Muscle of leg (tissue), 3 donors: ENCODE measurements at regions not wholly inside any gene's neighbourhood (a gene's known extent, or its start where the extent isn't known, plus 50 kb on each side); places are given as distances from the start of the nearest gene placed in this dataset.
"Not testable (repeated sequence)": the region's sequence is repeated elsewhere in the genome, so short reads cannot be mapped to it uniquely, and the experiment has no call there.

Experiments
- DNase-seq: peaks from one replicate; pipeline ENCODE4 v3.0.0; 2013
- H3K27ac ChIP-seq: one replicate; pipeline ENCODE4 v1.5.1; 2013; ENCODE audit warnings: mild to moderate bottlenecking, low read length, control low read depth
- H3K27me3 ChIP-seq: one replicate; pipeline ENCODE4 v1.6.1; 2013; ENCODE audit warnings: low read length; ENCODE audit not compliant: control insufficient read depth, insufficient read depth
- H3K36me3 ChIP-seq: one replicate; pipeline ENCODE4 v1.6.1; 2013; ENCODE audit warnings: low read length; ENCODE audit not compliant: control insufficient read depth, insufficient read depth
- H3K4me1 ChIP-seq: one replicate; pipeline ENCODE4 v1.6.1; 2013; ENCODE audit warnings: low read length; ENCODE audit not compliant: control insufficient read depth, insufficient read depth
- H3K4me3 ChIP-seq: one replicate; pipeline ENCODE4 v1.5.1; 2013; ENCODE audit warnings: low read length, control low read depth
- H3K9me3 ChIP-seq: replicated peaks from 2 replicates; pipeline ENCODE4 v1.6.1; 2013; ENCODE audit warnings: low read depth, low read length; ENCODE audit not compliant: control insufficient read depth
- WGBS: methylation state at CpG from one replicate; pipeline ENCODE4 v1.1.5; 2013; ENCODE audit warnings: missing lambda C conversion rate; ENCODE audit not compliant: insufficient coverage; 5-methylcytosine and 5-hydroxymethylcytosine counted together

GRCh38 chr13:111625526-111626315 lies 305.3 kb downstream of the TEX29 start:
- DNase-seq, result no peak
- no peak overlapping the region for H3K27ac ChIP-seq
- H3K36me3 ChIP-seq, result no peaks in the 10 kb centered on the region
- H3K27me3 ChIP-seq, result peaks cover 25% of the 10 kb centered on the region
- WGBS, result 66% methylated on average over 5 of the region's 13 CpGs
- no peaks in the 10 kb centered on the region for H3K4me1 ChIP-seq
- no peak overlapping the region for H3K4me3 ChIP-seq
- no peaks in the 10 kb centered on the region for H3K9me3 ChIP-seq

DNA sequence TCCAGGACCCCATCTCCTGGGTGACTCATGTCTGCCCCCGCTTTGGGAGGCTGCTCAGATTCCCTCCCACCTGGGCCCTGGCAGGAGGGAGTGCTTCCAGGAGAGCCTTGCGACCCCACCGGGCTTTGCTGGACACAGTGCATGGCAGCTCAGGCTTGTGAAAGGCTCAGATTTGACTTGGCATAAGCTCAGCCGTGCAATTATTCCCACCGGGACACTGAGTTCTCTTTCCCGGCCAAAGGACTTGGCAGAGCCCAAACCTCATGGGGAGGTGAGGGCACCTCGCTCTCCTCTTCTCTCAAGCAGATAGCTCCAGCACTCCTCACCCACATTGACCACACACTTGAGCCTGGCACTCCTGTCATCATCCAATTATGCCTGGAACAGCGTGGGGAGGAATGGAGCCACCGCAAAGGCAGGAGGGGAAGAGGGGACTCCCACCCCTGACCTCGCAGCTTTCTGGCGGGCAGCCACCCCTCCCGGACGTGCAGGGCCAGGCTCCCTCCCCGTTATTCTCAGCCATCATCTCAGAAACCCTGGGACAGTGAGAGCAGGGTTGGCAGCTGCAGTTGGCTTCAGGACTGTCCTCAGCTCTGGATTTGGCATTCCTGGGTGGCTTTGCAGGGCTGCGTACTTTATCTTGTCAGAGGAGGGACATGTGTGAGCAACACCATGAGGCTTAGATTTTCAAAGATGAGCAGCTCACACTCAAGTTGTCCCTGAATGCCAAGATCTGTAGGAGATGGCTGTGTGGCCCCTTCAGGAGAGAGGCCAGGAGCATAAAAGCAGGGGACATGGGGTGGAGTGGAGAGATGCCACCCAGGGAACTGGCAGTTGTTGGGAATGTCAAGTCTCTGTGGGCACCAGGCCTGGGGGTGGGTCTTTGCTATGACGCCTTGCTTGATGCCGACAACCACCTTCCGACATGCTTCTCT lies 306.2 kb downstream of the TEX29 start:
- no peak for DNase-seq
- H3K36me3 ChIP-seq, result no peaks in the 10 kb centered on the region
- no peak overlapping the region for H3K4me3 ChIP-seq
- H3K9me3 ChIP-seq, result no peaks in the 10 kb centered on the region
- WGBS, result 57% methylated on average over 15 of the region's 18 CpGs
- H3K4me1 ChIP-seq, result no peaks in the 10 kb centered on the region
- peaks cover 25% of the 10 kb centered on the region for H3K27me3 ChIP-seq
- H3K27ac ChIP-seq, result no peak overlapping the region

- H3K4me1 ChIP-seq, result no peaks in the 10 kb centered on the region
- H3K9me3 ChIP-seq, result no peaks in the 10 kb centered on the region
- H3K36me3 ChIP-seq, result no peaks in the 10 kb centered on the region
- no peak overlapping the region for H3K27ac ChIP-seq
- WGBS, result 80% methylated on average over 11 of the region's 13 CpGs
- peaks cover 25% of the 10 kb centered on the region for H3K27me3 ChIP-seq
- no peak for DNase-seq
- no peak overlapping the region for H3K4me3 ChIP-seq
Observed at GRCh38 chr13:111627596-111627995, 307.2 kb downstream of the TEX29 start.

DNA sequence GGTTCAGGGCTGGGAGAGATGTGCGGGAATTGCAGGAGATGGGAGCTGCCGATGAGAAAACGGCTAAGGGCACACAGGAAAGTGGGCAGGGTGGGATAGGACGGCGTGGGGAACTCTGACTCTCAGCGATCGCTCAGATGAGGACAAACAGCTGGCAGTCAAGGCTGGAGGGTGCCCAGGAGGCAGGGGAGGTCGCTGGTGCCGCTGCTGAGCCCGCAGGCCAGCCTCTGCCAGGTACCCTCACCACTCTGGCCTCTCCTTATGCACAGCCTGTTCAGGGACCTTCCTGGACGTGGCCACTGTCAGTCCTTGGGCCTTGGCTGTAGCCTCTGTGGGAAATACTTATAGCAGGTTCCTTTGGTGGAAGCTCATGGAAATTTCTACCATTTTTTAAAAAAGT lies 308.6 kb downstream of the TEX29 start:
- no peak overlapping the region for H3K4me3 ChIP-seq
- no peak overlapping the region for H3K27ac ChIP-seq
- WGBS, result 79% methylated on average over 9 of the region's 11 CpGs
- H3K9me3 ChIP-seq, result no peaks in the 10 kb centered on the region
- H3K4me1 ChIP-seq, result no peaks in the 10 kb centered on the region
- no peaks in the 10 kb centered on the region for H3K36me3 ChIP-seq
- peaks cover 27% of the 10 kb centered on the region for H3K27me3 ChIP-seq
- DNase-seq, result no peak

- 87% methylated on average over 11 of the region's 15 CpGs for WGBS
- Histone ChIP-seq H3K4me1 (no peaks in the 10 kb centered on the region), H3K36me3 (no peaks in the 10 kb centered on the region), H3K9me3 (no peaks in the 10 kb centered on the region), H3K4me3 (no peak overlapping the region), H3K27me3 (peaks cover 27% of the 10 kb centered on the region), H3K27ac (no peak overlapping the region)
- DNase-seq, result no peak
Observed at GRCh38 chr13:111629457-111629856, 309.0 kb downstream of the TEX29 start.

GRCh38 chr13:111629926-111630325 lies 309.5 kb downstream of the TEX29 start:
- 42% methylated on average over 8 of the region's 14 CpGs for WGBS
- H3K4me3 ChIP-seq, result no peak overlapping the region
- no peaks in the 10 kb centered on the region for H3K36me3 ChIP-seq
- peaks cover 27% of the 10 kb centered on the region for H3K27me3 ChIP-seq
- DNase-seq, result no peak
- no peaks in the 10 kb centered on the region for H3K9me3 ChIP-seq
- no peak overlapping the region for H3K27ac ChIP-seq
- no peaks in the 10 kb centered on the region for H3K4me1 ChIP-seq

DNA sequence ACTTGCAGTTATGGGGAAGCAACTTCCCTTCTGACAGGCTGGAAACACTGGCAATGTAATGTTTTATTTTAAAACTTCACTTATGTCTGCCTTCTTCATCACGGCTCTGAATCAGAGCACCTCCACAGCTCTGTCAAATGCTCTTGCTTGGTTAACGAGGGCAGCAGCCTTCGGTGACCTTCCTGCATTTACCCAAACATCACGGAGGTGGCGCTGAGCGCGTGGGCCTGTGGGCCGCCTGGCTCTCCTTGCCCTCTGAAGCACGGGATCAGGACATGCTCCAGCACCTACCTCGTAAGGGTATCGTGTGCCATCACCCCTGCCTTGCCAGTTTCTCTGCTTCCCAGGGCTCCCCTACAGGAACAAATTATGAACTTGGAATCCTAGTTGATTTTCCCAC lies 310.0 kb downstream of the TEX29 start:
- no peak for DNase-seq
- Histone ChIP-seq H3K36me3 (no peaks in the 10 kb centered on the region), H3K27ac (no peak overlapping the region), H3K27me3 (peaks cover 28% of the 10 kb centered on the region), H3K9me3 (no peaks in the 10 kb centered on the region), H3K4me1 (no peaks in the 10 kb centered on the region), H3K4me3 (no peak overlapping the region)
- WGBS, result 57% methylated on average over 10 of the region's 11 CpGs

DNA sequence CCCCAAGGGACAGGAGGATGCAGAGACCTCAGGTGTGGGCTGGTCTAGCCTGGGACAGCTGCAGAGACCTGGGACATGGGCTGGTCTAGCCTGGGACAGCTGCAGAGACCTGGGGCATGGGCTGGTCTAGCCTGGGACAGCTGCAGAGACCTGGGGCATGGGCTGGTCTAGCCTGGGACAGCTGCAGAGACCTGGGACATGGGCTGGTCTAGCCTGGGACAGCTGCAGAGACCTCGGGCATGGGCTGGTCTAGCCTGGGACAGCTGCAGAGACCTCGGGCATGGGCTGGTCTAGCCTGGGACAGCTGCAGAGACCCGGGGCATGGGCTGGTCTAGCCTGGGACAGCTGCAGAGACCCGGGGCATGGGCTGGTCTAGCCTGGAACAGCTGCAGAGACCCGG lies 310.8 kb downstream of the TEX29 start:
- H3K4me3 ChIP-seq, H3K4me1 ChIP-seq, H3K9me3 ChIP-seq, H3K36me3 ChIP-seq, H3K27ac ChIP-seq, DNase-seq: not testable (repeated sequence)
- H3K27me3 ChIP-seq, result peaks cover 27% of the 10 kb centered on the region
- WGBS, result 67% methylated on average over 4 of the region's 5 CpGs

DNA sequence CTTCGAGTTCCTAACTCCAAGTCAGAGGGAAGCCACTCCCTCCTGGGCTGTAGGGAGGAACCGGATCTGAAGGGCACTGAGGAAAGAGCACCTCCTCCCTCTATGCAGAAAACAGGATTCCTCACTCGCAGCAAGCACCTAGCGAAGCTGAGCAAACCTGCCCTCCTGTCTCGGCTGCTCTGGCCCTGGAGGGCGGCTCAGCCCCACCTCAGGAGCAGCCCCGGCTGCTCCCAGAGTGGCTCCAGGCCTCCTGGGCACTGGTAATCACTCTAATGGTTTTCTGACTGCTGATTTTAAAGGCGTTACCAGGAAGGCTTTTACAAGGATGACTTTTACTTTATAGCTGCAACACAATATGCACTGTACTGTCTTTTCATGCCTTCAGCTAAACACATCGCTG lies 312.5 kb downstream of the TEX29 start:
- DNase-seq, result no peak
- no peaks in the 10 kb centered on the region for H3K4me1 ChIP-seq
- no peaks in the 10 kb centered on the region for H3K9me3 ChIP-seq
- peaks cover 14% of the 10 kb centered on the region for H3K27me3 ChIP-seq
- H3K27ac ChIP-seq, result no peak overlapping the region
- no peak overlapping the region for H3K4me3 ChIP-seq
- WGBS, result 20% methylated on average over 6 of the region's 9 CpGs
- no peaks in the 10 kb centered on the region for H3K36me3 ChIP-seq

DNA sequence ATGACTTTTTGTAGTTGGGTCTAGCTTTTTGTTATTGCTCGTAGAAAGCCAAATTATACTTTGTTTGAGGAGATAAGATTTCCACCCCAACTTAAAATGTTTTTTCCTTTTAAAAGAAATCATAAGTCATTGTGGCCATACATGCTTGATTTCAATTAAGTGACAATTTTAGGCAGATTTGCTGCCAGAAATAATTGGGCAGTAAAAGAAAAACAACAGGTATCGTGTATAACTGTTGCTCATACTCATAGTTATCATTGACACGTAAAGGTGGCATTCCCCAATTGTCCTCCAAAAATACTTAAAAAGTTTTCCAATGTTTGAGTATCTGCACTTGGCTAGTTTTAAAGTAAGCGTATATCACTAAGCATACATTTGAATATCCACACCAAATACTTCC lies 313.0 kb downstream of the TEX29 start:
- Histone ChIP-seq H3K4me1 (no peaks in the 10 kb centered on the region), H3K27ac (no peak overlapping the region), H3K36me3 (no peaks in the 10 kb centered on the region), H3K27me3 (peaks cover 14% of the 10 kb centered on the region), H3K4me3 (no peak overlapping the region), H3K9me3 (no peaks in the 10 kb centered on the region)
- no CpG with 5 or more reads among the region's 4 CpGs for WGBS
- no peak for DNase-seq
